IPS-20b (cell line): ENCODE measurements at regions not wholly inside any gene's neighbourhood (a gene's known extent, or its start where the extent isn't known, plus 50 kb on each side); places are given as distances from the start of the nearest gene placed in this dataset.
"Not testable (repeated sequence)": the region's sequence is repeated elsewhere in the genome, so short reads cannot be mapped to it uniquely, and the experiment has no call there.

Source experiments
- H3K27ac ChIP-seq: one replicate; pipeline ENCODE4 v1.5.1; 2013; ENCODE audit warnings: low read length
- H3K27me3 ChIP-seq: 2 replicates; pipeline ENCODE4 v1.6.1; 2013; ENCODE audit warnings: mild to moderate bottlenecking, low read length, inconsistent platforms; ENCODE audit not compliant: insufficient read depth
- H3K36me3 ChIP-seq: 2 replicates; pipeline ENCODE4 v1.6.1; 2013; ENCODE audit warnings: low read depth, mild to moderate bottlenecking, inconsistent platforms, low read length, moderate library complexity; ENCODE audit not compliant: insufficient read depth
- H3K4me1 ChIP-seq: 2 replicates; pipeline ENCODE4 v1.6.1; 2013; ENCODE audit warnings: mild to moderate bottlenecking, control low read depth, inconsistent platforms, low read length, moderate library complexity; ENCODE audit not compliant: insufficient read depth
- H3K4me3 ChIP-seq: 2 replicates; pipeline ENCODE4 v1.5.1; 2013; ENCODE audit warnings: mild to moderate bottlenecking, low read length, inconsistent platforms
- H3K9ac ChIP-seq: 2 replicates; pipeline ENCODE4 v1.6.1; 2013; ENCODE audit warnings: low read depth, mild to moderate bottlenecking, inconsistent platforms, low read length, moderate library complexity
- H3K9me3 ChIP-seq: 2 replicates; pipeline ENCODE4 v1.6.1; 2013; ENCODE audit warnings: mild to moderate bottlenecking, low read depth, low read length, inconsistent platforms; ENCODE audit not compliant: insufficient read depth

- H3K36me3 ChIP-seq, result no peaks in the 10 kb centered on the region
- no peak overlapping the region for H3K9ac ChIP-seq
- H3K9me3 ChIP-seq, result no peaks in the 10 kb centered on the region
- no peak overlapping the region for H3K27ac ChIP-seq
- no peak overlapping the region for H3K4me3 ChIP-seq
- H3K27me3 ChIP-seq, result no peaks in the 10 kb centered on the region
- peaks cover 7% of the 10 kb centered on the region; the same call in 1 of the 2 replicates for H3K4me1 ChIP-seq
Measured at GRCh38 chr13:73810647-73811046, 323.6 kb downstream of the KLF12 start.

GRCh38 chr13:73809561-73809960, 324.6 kb downstream of the KLF12 start:
- Histone ChIP-seq H3K9ac (no peak overlapping the region), H3K9me3 (no peaks in the 10 kb centered on the region), H3K27ac (no peak overlapping the region), H3K36me3 (no peaks in the 10 kb centered on the region), H3K27me3 (no peaks in the 10 kb centered on the region), H3K4me1 (peaks cover 7% of the 10 kb centered on the region; the same call in 1 of the 2 replicates), H3K4me3 (no peak overlapping the region)

GRCh38 chr13:73808318-73808717, 325.9 kb downstream of the KLF12 start:
- no peaks in the 10 kb centered on the region for H3K27me3 ChIP-seq
- no peak overlapping the region for H3K27ac ChIP-seq
- H3K4me1 ChIP-seq, result peaks cover 7% of the 10 kb centered on the region; the same call in 1 of the 2 replicates
- no peaks in the 10 kb centered on the region for H3K9me3 ChIP-seq
- H3K9ac ChIP-seq, result no peak overlapping the region
- no peaks in the 10 kb centered on the region for H3K36me3 ChIP-seq
- H3K4me3 ChIP-seq, result no peak overlapping the region

- not testable (repeated sequence) for H3K36me3 ChIP-seq, H3K27ac ChIP-seq, H3K4me3 ChIP-seq, H3K9ac ChIP-seq, H3K4me1 ChIP-seq, H3K9me3 ChIP-seq, H3K27me3 ChIP-seq
Measured at GRCh38 chr13:73805326-73805958, 328.8 kb downstream of the KLF12 start.

GRCh38 chr13:73803997-73804396, 330.2 kb downstream of the KLF12 start:
- H3K9ac ChIP-seq, result no peak overlapping the region
- no peak overlapping the region for H3K27ac ChIP-seq
- H3K27me3 ChIP-seq, result no peaks in the 10 kb centered on the region
- no peaks in the 10 kb centered on the region for H3K36me3 ChIP-seq
- peaks cover 7% of the 10 kb centered on the region; the same call in 1 of the 2 replicates for H3K4me1 ChIP-seq
- no peak overlapping the region for H3K4me3 ChIP-seq
- H3K9me3 ChIP-seq, result no peaks in the 10 kb centered on the region

- Histone ChIP-seq H3K9ac (no peak overlapping the region), H3K27me3 (no peaks in the 10 kb centered on the region), H3K4me1 (no peaks in the 10 kb centered on the region), H3K27ac (no peak overlapping the region), H3K9me3 (no peaks in the 10 kb centered on the region), H3K36me3 (no peaks in the 10 kb centered on the region), H3K4me3 (no peak overlapping the region)
Measured at GRCh38 chr13:73800011-73800410, 334.2 kb downstream of the KLF12 start.

- H3K9me3 ChIP-seq, result no peaks in the 10 kb centered on the region
- H3K36me3 ChIP-seq, result no peaks in the 10 kb centered on the region
- no peak overlapping the region for H3K4me3 ChIP-seq
- H3K4me1 ChIP-seq, result no peaks in the 10 kb centered on the region
- no peak overlapping the region for H3K27ac ChIP-seq
- no peaks in the 10 kb centered on the region for H3K27me3 ChIP-seq
- no peak overlapping the region for H3K9ac ChIP-seq
Measured at GRCh38 chr13:73794755-73795154, 339.4 kb downstream of the KLF12 start.

GRCh38 chr13:73793361-73793760, 340.8 kb downstream of the KLF12 start:
- Histone ChIP-seq H3K27ac (no peak overlapping the region), H3K4me3 (no peak overlapping the region), H3K9me3 (no peaks in the 10 kb centered on the region), H3K9ac (no peak overlapping the region), H3K36me3 (no peaks in the 10 kb centered on the region), H3K27me3 (no peaks in the 10 kb centered on the region), H3K4me1 (no peaks in the 10 kb centered on the region)

- H3K9me3 ChIP-seq, result no peaks in the 10 kb centered on the region
- no peak overlapping the region for H3K4me3 ChIP-seq
- H3K27me3 ChIP-seq, result no peaks in the 10 kb centered on the region
- no peak overlapping the region for H3K27ac ChIP-seq
- no peak overlapping the region for H3K9ac ChIP-seq
- no peaks in the 10 kb centered on the region for H3K36me3 ChIP-seq
- H3K4me1 ChIP-seq, result no peaks in the 10 kb centered on the region
Measured at GRCh38 chr13:73792796-73793195, 341.4 kb downstream of the KLF12 start.

- Histone ChIP-seq H3K4me3 (no peak overlapping the region), H3K27ac (no peak overlapping the region), H3K36me3 (no peaks in the 10 kb centered on the region), H3K4me1 (no peaks in the 10 kb centered on the region), H3K27me3 (no peaks in the 10 kb centered on the region), H3K9ac (no peak overlapping the region), H3K9me3 (no peaks in the 10 kb centered on the region)
Measured at GRCh38 chr13:73782450-73783449, 351.5 kb downstream of the KLF12 start.

- H3K9me3 ChIP-seq, result no peaks in the 10 kb centered on the region
- H3K36me3 ChIP-seq, result no peaks in the 10 kb centered on the region
- no peak overlapping the region for H3K27ac ChIP-seq
- no peak overlapping the region for H3K9ac ChIP-seq
- H3K4me3 ChIP-seq, result no peak overlapping the region
- H3K4me1 ChIP-seq, result no peaks in the 10 kb centered on the region
- H3K27me3 ChIP-seq, result no peaks in the 10 kb centered on the region
Measured at GRCh38 chr13:73781384-73781783, 352.8 kb downstream of the KLF12 start.

- Histone ChIP-seq H3K27me3 (no peaks in the 10 kb centered on the region), H3K9ac (no peak overlapping the region), H3K27ac (no peak overlapping the region), H3K36me3 (no peaks in the 10 kb centered on the region), H3K4me3 (no peak overlapping the region), H3K9me3 (no peaks in the 10 kb centered on the region), H3K4me1 (no peaks in the 10 kb centered on the region)
Measured at GRCh38 chr13:73779881-73780280, 354.3 kb downstream of the KLF12 start.
